HG02623 (cell line): ENCODE measurements at regions not wholly inside any gene's neighbourhood (a gene's known extent, or its start where the extent isn't known, plus 50 kb on each side); places are given as distances from the start of the nearest gene placed in this dataset.
"Not testable (repeated sequence)": the region's sequence is repeated elsewhere in the genome, so short reads cannot be mapped to it uniquely, and the experiment has no call there.

Experiments used
- ATAC-seq: cut with Tn5 transposase; IDR thresholded peaks from one replicate; pipeline ENCODE4 v1.9.1; 2021; ENCODE audit warnings: moderate library complexity; ENCODE audit not compliant: unreplicated experiment

- no peak for ATAC-seq
Observed at GRCh38 chr7:68550027-68550426, 1048.2 kb upstream of the AUTS2 start.

DNA sequence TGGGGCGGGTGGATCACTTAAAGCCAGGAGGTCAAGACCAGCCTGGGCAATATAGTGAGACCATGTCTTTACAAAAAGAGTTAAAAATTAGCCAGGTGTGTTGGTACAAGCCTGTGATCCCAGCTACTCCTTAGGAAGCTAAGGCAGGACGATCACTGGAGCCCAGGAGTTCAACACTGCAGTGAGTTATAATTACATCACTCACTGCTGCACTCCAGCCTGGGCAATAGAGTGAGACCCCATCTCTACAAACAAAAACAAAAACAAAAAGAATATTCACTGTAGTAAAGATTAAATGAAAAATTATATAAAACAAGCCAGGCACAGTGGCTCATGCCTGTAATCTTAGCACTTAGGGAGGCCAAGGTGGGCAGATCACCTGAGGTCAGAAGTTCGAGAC lies 1047.6 kb upstream of the AUTS2 start:
- ATAC-seq: no peak

GRCh38 chr7:68556537-68556936 lies 1041.7 kb upstream of the AUTS2 start:
- no peak for ATAC-seq

DNA sequence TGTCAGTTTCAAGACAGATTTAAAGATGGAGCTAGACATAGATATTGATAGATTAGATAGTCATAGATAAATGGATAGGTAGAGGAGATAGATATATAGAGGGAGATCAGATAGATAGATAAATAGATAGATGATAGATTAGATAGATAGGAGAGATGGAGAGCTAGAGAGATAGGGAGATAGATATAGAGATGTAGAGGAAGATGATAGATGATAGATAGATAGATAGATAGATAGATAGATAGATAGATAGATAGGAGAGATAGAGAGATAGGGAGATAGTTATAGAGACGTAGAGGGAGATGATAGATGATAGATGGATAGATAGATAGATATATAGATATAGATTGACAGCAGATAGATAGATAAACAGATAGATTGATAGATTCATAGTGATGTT lies 1038.8 kb upstream of the AUTS2 start:
- no peak for ATAC-seq

DNA sequence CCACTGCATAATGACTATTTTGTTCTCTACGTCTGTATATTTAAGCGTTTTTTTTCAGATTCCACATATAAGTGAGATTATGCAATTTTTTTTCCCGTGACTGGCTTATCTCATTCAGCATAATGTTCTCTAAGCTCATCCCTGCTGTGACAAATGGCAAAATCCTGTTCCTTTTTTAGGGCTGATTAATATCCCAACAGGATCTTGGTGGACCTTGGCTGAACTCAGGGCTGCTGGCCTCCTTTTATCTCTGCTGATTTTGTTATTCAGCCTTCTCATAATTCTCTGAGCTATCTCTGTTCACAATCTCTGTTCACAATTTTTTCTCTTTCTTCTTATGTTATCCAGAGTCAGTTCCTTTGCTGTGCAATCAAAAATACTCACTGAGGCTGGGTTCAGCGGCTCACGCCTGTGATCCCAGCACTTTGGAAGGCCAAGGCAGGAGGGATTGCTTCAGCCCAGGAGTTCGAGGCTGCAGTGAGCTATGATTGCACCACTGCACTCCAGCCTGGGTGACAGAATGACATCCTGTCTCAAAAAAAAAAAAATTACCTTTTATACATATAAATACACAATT lies 1035.9 kb upstream of the AUTS2 start:
- ATAC-seq: no peak

- no peak for ATAC-seq
Observed at GRCh38 chr7:68564306-68565135, 1033.8 kb upstream of the AUTS2 start.

DNA sequence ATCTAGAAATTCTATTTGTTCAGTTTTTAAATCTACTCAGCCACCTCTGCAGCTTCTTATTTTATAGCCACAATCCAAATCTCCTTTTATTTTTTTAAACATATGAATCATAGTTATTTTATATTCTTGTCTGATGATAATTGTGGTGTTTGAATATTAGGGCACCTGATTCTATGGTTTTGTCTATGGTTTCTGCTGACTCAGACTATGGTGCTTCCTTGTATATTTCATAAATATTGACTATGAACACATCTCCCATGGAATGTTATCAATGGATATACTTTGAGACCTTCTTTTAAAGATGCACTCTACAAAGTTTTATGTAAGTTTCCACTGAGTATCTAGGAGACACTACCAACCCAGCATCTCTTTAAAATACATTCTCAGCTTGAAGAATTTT lies 1027.0 kb upstream of the AUTS2 start:
- ATAC-seq: no peak

GRCh38 chr7:68573271-68574005 lies 1024.8 kb upstream of the AUTS2 start:
- no peak for ATAC-seq

DNA sequence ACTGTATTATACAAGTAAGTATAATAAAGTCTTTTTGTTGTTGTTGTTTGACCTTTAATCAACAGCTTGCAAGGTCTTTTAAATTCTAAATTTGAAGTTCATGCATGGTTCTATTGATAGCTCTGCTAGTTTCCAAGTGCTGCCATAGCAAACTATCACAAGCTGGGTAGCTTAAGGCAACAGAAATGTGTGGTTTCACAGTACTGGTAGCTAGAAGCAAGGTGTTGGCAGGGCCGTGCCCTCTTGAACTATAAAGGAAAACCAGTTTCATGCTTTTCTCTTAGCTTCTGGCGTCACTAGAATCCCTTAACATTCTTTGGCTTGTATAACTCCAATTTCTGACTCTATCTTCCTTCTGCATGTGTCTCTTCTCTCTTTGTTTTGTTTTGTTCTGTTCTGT lies 1021.9 kb upstream of the AUTS2 start:
- no peak for ATAC-seq

- ATAC-seq: no peak
Observed at GRCh38 chr7:68581417-68581816, 1016.9 kb upstream of the AUTS2 start.

GRCh38 chr7:68587599-68587998 lies 1010.7 kb upstream of the AUTS2 start:
- no peak for ATAC-seq

DNA sequence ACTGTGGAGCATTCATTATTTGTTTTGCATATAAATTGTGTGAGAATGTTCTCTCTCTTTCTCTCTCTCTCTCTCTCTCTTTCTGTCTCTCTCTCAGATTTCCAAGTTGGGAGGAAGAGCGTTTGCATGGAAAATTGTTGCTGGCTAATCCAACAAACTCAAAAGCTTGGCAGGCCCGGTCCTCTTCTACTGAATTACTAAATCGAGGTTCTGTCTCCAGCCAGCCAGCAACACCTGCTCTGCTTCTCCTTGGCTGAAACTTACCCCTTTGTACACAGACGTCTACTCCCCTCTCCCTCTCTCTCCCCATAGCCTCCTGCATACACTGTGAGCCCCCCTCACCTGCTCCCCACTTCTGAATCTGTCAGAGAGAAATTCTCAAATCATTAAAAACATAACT lies 996.4 kb upstream of the AUTS2 start:
- ATAC-seq: no peak

DNA sequence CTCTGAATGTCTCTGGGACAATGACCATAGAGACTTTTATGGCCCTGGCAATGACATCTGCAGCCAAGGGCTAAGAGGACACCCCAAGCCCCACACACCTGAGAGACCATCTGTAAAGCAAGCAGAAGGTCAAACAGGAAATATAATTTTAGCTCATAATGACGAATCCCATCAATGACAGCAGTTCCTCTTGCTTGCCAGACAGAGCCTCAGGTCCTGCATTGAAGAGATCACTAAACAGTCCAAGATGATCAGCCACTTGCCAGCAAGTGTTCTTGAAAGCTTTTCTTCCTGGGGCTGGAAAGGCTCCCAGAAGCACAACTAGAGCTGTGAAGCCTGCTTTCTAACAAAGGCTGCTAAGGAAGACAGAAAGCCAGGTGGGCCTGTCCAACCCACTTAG lies 993.7 kb upstream of the AUTS2 start:
- no peak for ATAC-seq

DNA sequence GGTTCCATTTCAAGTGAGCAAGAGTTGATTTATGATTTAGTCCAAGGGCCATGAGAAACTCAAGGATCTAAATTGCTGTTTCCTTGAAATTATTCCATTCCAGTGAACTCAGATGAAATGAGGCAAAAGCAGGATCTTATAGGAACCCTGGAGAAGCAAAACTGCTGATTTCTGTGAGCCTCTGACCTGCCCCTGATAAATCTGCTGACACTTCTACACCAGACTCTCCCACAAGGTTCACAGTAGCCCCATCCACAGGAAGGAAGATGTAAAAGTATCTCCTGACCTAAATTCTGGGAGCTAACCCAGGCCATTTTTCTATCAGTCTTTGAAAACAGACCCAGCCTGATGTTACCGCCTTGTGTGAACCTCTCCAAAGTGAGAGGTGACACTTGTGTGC lies 987.6 kb upstream of the AUTS2 start:
- ATAC-seq: no peak

DNA sequence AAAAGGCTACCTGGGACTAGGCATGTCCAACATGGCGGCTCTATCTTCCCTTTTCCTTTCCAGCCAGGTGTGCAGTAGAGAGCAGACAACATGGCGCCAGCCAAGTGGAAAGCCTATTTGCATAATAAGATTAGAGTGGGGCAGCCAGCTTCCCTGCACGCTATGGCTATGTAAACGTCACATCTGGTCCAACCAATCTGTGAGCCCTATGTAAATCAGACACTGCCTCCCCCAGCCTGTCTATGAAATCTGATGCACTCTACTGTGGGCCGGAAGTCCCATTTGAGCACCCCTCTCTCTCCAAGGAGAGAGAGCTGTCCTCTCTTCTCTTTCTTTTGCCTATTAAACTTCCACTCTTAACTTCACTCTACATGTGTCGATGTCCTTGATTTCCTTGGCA lies 984.9 kb upstream of the AUTS2 start:
- ATAC-seq: no peak

GRCh38 chr7:68613897-68614296 lies 984.4 kb upstream of the AUTS2 start:
- no peak for ATAC-seq

GRCh38 chr7:68619526-68619925 lies 978.7 kb upstream of the AUTS2 start:
- no peak for ATAC-seq

GRCh38 chr7:68622500-68622899 lies 975.8 kb upstream of the AUTS2 start:
- ATAC-seq: no peak

DNA sequence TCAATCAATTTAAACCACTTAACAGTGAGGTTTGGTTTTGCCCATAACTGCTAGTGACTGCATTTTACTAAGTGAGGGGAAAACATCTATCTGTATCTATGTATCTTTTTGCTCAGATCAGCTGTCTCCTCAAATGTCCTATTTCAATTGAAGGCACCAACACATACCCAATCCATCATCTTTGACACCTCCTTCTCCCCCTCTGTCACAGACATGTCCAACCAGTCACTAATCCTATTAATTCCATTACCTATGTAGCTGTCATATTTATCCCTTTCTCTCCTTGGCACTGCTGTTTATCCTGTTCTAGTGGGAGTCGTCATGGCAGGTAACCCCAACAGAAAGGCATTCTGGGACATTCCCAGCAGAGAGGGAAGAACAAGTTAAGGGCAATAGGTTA lies 975.2 kb upstream of the AUTS2 start:
- no peak for ATAC-seq

- no peak for ATAC-seq
Observed at GRCh38 chr7:68627247-68627864, 970.9 kb upstream of the AUTS2 start.

- not testable (repeated sequence) for ATAC-seq
Observed at GRCh38 chr7:68630914-68631313, 967.4 kb upstream of the AUTS2 start.

DNA sequence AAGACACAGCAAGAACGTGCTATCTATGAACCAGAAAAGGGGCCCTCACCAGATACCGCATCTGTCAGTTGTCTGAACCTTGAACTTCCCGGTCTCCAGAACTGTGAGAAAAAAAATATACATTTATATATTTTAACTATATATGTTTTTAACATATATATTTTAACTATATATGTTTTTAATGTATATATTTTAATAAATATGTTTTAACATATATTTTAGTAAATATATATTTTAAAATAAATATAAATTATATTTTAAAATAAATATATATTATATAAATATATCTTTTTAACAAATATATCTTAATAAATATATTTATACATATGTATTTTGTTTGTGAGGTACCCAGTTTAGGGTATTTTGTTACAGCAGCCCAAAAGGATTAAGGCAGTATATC lies 958.2 kb upstream of the AUTS2 start:
- ATAC-seq: no peak
